ENCODE measurements at regions not wholly inside any gene's neighbourhood (a gene's known extent, or its start where the extent isn't known, plus 50 kb on each side); places are given as distances from the start of the nearest gene placed in this dataset.

DNA sequence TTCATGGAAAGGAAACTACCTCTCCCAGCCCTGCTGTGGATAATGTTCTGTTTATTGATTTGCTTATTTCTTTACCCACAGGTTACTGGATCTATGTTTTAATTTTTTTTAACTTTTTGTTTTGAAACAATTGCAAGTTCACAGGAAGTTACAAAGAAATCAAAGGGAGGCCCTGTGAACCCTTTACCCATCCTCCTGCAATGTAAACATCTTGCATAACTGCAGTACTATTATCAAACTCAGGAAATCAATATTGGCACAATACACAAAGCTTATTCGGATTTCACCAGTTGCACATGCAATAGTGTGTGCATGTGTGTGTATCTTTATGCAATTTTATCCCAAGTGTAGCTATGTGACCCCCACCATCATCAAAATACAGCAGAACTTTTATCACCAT, 398.0 kb downstream of the BTBD3 start:
- TF ChIP-seq, protein P1, sequence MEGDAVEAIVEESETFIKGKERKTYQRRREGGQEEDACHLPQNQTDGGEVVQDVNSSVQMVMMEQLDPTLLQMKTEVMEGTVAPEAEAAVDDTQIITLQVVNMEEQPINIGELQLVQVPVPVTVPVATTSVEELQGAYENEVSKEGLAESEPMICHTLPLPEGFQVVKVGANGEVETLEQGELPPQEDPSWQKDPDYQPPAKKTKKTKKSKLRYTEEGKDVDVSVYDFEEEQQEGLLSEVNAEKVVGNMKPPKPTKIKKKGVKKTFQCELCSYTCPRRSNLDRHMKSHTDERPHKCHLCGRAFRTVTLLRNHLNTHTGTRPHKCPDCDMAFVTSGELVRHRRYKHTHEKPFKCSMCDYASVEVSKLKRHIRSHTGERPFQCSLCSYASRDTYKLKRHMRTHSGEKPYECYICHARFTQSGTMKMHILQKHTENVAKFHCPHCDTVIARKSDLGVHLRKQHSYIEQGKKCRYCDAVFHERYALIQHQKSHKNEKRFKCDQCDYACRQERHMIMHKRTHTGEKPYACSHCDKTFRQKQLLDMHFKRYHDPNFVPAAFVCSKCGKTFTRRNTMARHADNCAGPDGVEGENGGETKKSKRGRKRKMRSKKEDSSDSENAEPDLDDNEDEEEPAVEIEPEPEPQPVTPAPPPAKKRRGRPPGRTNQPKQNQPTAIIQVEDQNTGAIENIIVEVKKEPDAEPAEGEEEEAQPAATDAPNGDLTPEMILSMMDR (conservative IDR thresholded peaks at IDR 0.05; ENCODE audit: low read depth, low read length): no peak
- no peak for TF ChIP-seq EZH2 (IDR thresholded peaks at IDR 0.05; ENCODE audit: low read length, unreplicated experiment)
- TF ChIP-seq EZH2phosphoT487 (IDR thresholded peaks at IDR 0.05; ENCODE audit: borderline replicate concordance, low read length): no peak

Data from PC-3 (cell line).